Hepatocyte (in vitro differentiated cells): ENCODE measurements at regions not wholly inside any gene's neighbourhood (a gene's known extent, or its start where the extent isn't known, plus 50 kb on each side); places are given as distances from the start of the nearest gene placed in this dataset.

Source experiments
- DNase-seq: peaks from one replicate; pipeline ENCODE4 v3.0.0-alpha.2; 2016; ENCODE audit warnings: low spot score
- H2AFZ ChIP-seq: fragments of 200-600 bp; sonication (generic); 2 replicates; pipeline ENCODE4 v1.6.0; 2016; ENCODE audit warnings: antibody characterized with exemption, mild to moderate bottlenecking
- H3K27ac ChIP-seq: fragments of 200-600 bp; sonication (generic); 2 replicates; pipeline ENCODE4 v1.5.1; 2016; ENCODE audit warnings: mild to moderate bottlenecking
- H3K27me3 ChIP-seq: fragments of 200-600 bp; sonication (generic); 2 replicates; pipeline ENCODE4 v1.6.1; 2016
- H3K36me3 ChIP-seq: fragments of 200-600 bp; sonication (generic); replicated peaks from 2 replicates; pipeline ENCODE4 v1.5.1; 2016; ENCODE audit warnings: low read depth; ENCODE audit not compliant: insufficient read depth
- H3K4me1 ChIP-seq: fragments of 200-600 bp; sonication (generic); 2 replicates; pipeline ENCODE4 v1.5.1; 2016; ENCODE audit warnings: mild to moderate bottlenecking, moderate library complexity; ENCODE audit not compliant: insufficient read depth
- H3K4me2 ChIP-seq: fragments of 200-600 bp; sonication (generic); 2 replicates; pipeline ENCODE4 v1.6.0; 2016
- H3K4me3 ChIP-seq: fragments of 200-600 bp; sonication (generic); 2 replicates; pipeline ENCODE4 v1.5.1; 2016; ENCODE audit warnings: mild to moderate bottlenecking
- H3K79me2 ChIP-seq: fragments of 200-600 bp; sonication (generic); 2 replicates; pipeline ENCODE4 v1.6.0; 2017; ENCODE audit warnings: mild to moderate bottlenecking
- H3K9me2 ChIP-seq: fragments of 200-600 bp; sonication (generic); replicated peaks from 2 replicates; pipeline ENCODE4 v1.6.0; 2017; ENCODE audit warnings: mild to moderate bottlenecking; ENCODE audit not compliant: insufficient read depth
- H3K9me3 ChIP-seq: fragments of 200-600 bp; sonication (generic); 2 replicates; pipeline ENCODE4 v1.5.1; 2016; ENCODE audit warnings: low read depth, mild to moderate bottlenecking
- H4K20me1 ChIP-seq: fragments of 200-600 bp; sonication (generic); 2 replicates; pipeline ENCODE4 v1.6.0; 2016; ENCODE audit warnings: mild to moderate bottlenecking; ENCODE audit not compliant: insufficient read depth, poor library complexity, severe bottlenecking
- CTCF ChIP-seq: fragments of 200-600 bp; sonication (generic); IDR thresholded peaks from 2 replicates; pipeline ENCODE4 v1.5.1; 2016; ENCODE audit warnings: antibody characterized with exemption, mild to moderate bottlenecking; ENCODE audit not compliant: poor library complexity
- EZH2 ChIP-seq: fragments of 200-600 bp; sonication (generic); IDR thresholded peaks from 2 replicates; pipeline ENCODE4 v1.6.1; 2016; ENCODE audit warnings: antibody characterized with exemption, mild to moderate bottlenecking, borderline replicate concordance
- EZH2phosphoT487 ChIP-seq: fragments of 200-600 bp; sonication (generic); IDR thresholded peaks from one replicate; pipeline ENCODE4 v1.6.1; 2018; ENCODE audit warnings: antibody characterized with exemption, mild to moderate bottlenecking, low read depth, moderate library complexity; ENCODE audit not compliant: unreplicated experiment, severe bottlenecking
- WGBS: methylation state at CpG from one replicate; pipeline ENCODE4 v1.1.6; 2016; ENCODE audit warnings: low lambda C conversion rate; ENCODE audit errors: missing lambda C conversion rate; 5-methylcytosine and 5-hydroxymethylcytosine counted together

GRCh38 chr19:28235606-28236125, 977.3 kb downstream of the UQCRFS1 start:
- no peaks in the 10 kb centered on the region for H3K4me1 ChIP-seq

GRCh38 chr19:28234637-28235036, 978.3 kb downstream of the UQCRFS1 start:
- no peaks in the 10 kb centered on the region for H3K4me1 ChIP-seq
- H2AFZ ChIP-seq: no peak overlapping the region
- no peaks in the 10 kb centered on the region for H3K9me2 ChIP-seq
- H3K27ac ChIP-seq: no peak overlapping the region
- no peaks in the 10 kb centered on the region for H4K20me1 ChIP-seq
- no peaks in the 10 kb centered on the region for H3K79me2 ChIP-seq
- H3K4me3 ChIP-seq: no peak overlapping the region
- H3K9me3 ChIP-seq: no peaks in the 10 kb centered on the region
- no peak overlapping the region for H3K4me2 ChIP-seq
- H3K27me3 ChIP-seq: no peaks in the 10 kb centered on the region
- no peak for TF ChIP-seq EZH2
- TF ChIP-seq CTCF: no peak
- no peak for TF ChIP-seq EZH2phosphoT487
- 33% methylated on average over 6 of the region's 6 CpGs for WGBS
- no peaks in the 10 kb centered on the region for H3K36me3 ChIP-seq
- DNase-seq: peak; percentile 56

More at GRCh38 chr19:28235606-28236125, 977.3 kb downstream of the UQCRFS1 start:
- TF ChIP-seq EZH2 (no peak), CTCF (no peak), EZH2phosphoT487 (no peak)
- no peaks in the 10 kb centered on the region for H3K27me3 ChIP-seq
- no peaks in the 10 kb centered on the region for H3K79me2 ChIP-seq
- WGBS: 57% methylated on average over 4 of the region's 4 CpGs
- no peak overlapping the region for H3K4me2 ChIP-seq
- H3K4me3 ChIP-seq: no peak overlapping the region
- no peaks in the 10 kb centered on the region for H3K9me2 ChIP-seq
- H4K20me1 ChIP-seq: no peaks in the 10 kb centered on the region
- no peaks in the 10 kb centered on the region for H3K36me3 ChIP-seq
- H3K27ac ChIP-seq: no peak overlapping the region
- H3K9me3 ChIP-seq: no peaks in the 10 kb centered on the region
- DNase-seq: no peak
- no peak overlapping the region for H2AFZ ChIP-seq

GRCh38 chr19:28228854-28229253, 984.1 kb downstream of the UQCRFS1 start:
- no peak for DNase-seq
- Histone ChIP-seq H3K9me3 (no peaks in the 10 kb centered on the region), H3K27ac (no peak overlapping the region), H3K79me2 (no peaks in the 10 kb centered on the region), H3K36me3 (no peaks in the 10 kb centered on the region), H2AFZ (no peak overlapping the region), H3K4me3 (no peak overlapping the region), H4K20me1 (no peaks in the 10 kb centered on the region), H3K27me3 (no peaks in the 10 kb centered on the region), H3K4me2 (no peak overlapping the region), H3K4me1 (no peaks in the 10 kb centered on the region), H3K9me2 (no peaks in the 10 kb centered on the region)
- TF ChIP-seq EZH2phosphoT487 (no peak), CTCF (no peak), EZH2 (no peak)
- WGBS: 87% methylated on average over 2 of the region's 2 CpGs

GRCh38 chr19:28224441-28224840, 988.5 kb downstream of the UQCRFS1 start:
- no peak for DNase-seq
- H3K4me3 ChIP-seq: no peak overlapping the region

More at GRCh38 chr19:28224441-28224840, 988.5 kb downstream of the UQCRFS1 start:
- H3K9me2 ChIP-seq: no peaks in the 10 kb centered on the region
- H3K4me1 ChIP-seq: no peaks in the 10 kb centered on the region
- no peaks in the 10 kb centered on the region for H3K27me3 ChIP-seq
- H3K79me2 ChIP-seq: no peaks in the 10 kb centered on the region
- H2AFZ ChIP-seq: no peak overlapping the region
- TF ChIP-seq EZH2 (no peak), EZH2phosphoT487 (no peak), CTCF (no peak)
- H3K36me3 ChIP-seq: no peaks in the 10 kb centered on the region
- WGBS: 89% methylated on average over 10 of the region's 10 CpGs
- no peak overlapping the region for H3K27ac ChIP-seq
- H3K9me3 ChIP-seq: no peaks in the 10 kb centered on the region
- H3K4me2 ChIP-seq: no peak overlapping the region
- no peaks in the 10 kb centered on the region for H4K20me1 ChIP-seq
